BLaER1 treated with 17β-estradiol and CSF1 and Interleukin-3, amounts not matched to agents 10 nM and 100 nM (cell line): ENCODE measurements at regions not wholly inside any gene's neighbourhood (a gene's known extent, or its start where the extent isn't known, plus 50 kb on each side); places are given as distances from the start of the nearest gene placed in this dataset.

Experiments used
- H3K27ac ChIP-seq, 11 experiments: shearing (Covaris generic); formaldehyde crosslinking; 2 replicates each; pipeline ENCODE4 v1.8.1; 2022
- H3K27me3 ChIP-seq, 11 experiments: shearing (Covaris generic); formaldehyde crosslinking; 2 replicates each; pipeline ENCODE4 v1.8.1; 2022
- H3K36me3 ChIP-seq, 11 experiments: shearing (Covaris generic); formaldehyde crosslinking; 2 replicates each; pipeline ENCODE4 v1.8.1; 2022
- H3K4me1 ChIP-seq, 10 experiments: shearing (Covaris generic); formaldehyde crosslinking; 2 replicates each; pipeline ENCODE4 v1.8.1; 2022
- H3K4me2 ChIP-seq, 11 experiments: shearing (Covaris generic); formaldehyde crosslinking; 2 replicates each; pipeline ENCODE4 v1.8.1; 2022
- H3K4me3 ChIP-seq, 10 experiments: shearing (Covaris generic); formaldehyde crosslinking; 2 replicates each; pipeline ENCODE4 v1.8.1; 2022
- H3K9ac ChIP-seq, 11 experiments: shearing (Covaris generic); formaldehyde crosslinking; 2 replicates each; pipeline ENCODE4 v1.8.1; 2022
- H3K9me3 ChIP-seq, 11 experiments: shearing (Covaris generic); formaldehyde crosslinking; replicated peaks in 1 of 11; 2 replicates each; pipeline ENCODE4 v1.8.1; 2022
- H4K20me1 ChIP-seq, 11 experiments: shearing (Covaris generic); formaldehyde crosslinking; 2 replicates each; pipeline ENCODE4 v1.8.1; 2022
- Cebpa-rat ChIP-seq, 11 experiments: shearing (Covaris generic); IDR thresholded peaks; 2 replicates each; pipeline ENCODE4 v1.8.1; 2022

DNA sequence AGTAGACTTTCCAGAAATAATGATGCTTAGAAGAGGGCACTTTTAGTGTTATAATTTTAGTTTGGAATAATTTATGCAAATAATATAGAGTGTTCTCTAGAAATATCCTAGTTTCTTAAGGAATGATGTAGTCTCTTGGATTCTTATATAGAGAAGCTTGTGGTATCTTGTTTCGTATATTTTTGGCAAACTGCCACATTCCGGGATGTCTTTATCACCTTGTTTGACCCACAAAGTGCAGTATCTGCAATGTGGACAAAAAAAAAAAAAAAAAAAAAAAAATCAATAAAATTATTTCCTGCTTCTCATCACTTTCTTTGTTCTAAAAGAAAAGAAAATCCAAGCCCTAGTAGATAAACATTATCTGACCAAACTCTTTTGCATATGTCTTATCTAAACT, 1577.7 kb upstream of the TENM3 start:
- no peak overlapping the region for H3K9ac ChIP-seq
- H3K36me3 ChIP-seq = no peaks in the 10 kb centered on the region
- no peak overlapping the region for H3K4me2 ChIP-seq
- no peaks in the 10 kb centered on the region for H3K27me3 ChIP-seq
- H4K20me1 ChIP-seq = no peaks in the 10 kb centered on the region
- no peak overlapping the region for H3K27ac ChIP-seq
- H3K4me1 ChIP-seq = no peaks in the 10 kb centered on the region
- no peaks in the 10 kb centered on the region for H3K9me3 ChIP-seq
- no peak for TF ChIP-seq Cebpa-rat (IDR thresholded peaks at IDR 0.05)
- no peak overlapping the region for H3K4me3 ChIP-seq

DNA sequence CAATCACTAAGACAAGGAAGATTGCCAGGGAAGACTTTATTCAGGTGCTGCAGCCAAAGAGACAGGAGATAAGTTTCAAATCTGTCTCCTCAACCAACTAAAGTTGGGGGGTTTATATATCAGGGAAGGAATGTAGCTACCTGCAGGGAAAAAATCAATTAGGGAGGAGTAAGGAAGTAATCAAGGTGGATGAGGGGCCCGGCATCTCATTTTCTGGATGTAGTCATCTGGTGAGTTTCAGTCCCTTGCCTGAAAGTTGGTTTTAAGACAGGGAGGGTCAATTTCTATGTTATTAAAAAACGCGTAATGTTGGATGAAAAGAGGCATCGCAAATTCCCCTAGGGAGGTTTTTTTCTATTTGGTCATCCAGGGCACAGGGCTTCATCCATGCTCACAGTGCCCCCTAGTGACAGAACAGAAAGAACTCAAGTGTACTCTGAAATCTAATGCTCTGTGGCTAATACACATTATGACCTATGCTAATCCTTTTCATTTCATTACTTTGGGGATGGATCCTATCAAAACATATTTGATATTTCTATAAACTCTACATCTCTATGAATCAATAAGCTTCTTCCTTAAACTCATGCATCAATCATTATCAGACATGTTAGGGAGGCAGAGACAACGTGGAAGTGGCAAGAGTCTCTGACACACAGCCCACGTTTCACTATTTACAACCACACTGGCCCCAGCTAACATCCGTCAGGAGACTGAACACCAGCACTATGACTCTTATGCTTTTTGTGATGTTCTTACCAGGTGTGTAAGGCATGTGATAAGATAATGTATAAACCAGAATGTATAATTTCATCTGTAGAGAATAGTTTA, 1577.0 kb upstream of the TENM3 start:
- no peak overlapping the region for H3K9ac ChIP-seq
- no peak for TF ChIP-seq Cebpa-rat (IDR thresholded peaks at IDR 0.05)
- H3K36me3 ChIP-seq = no peaks in the 10 kb centered on the region
- no peak overlapping the region for H3K4me3 ChIP-seq
- H3K27me3 ChIP-seq = no peaks in the 10 kb centered on the region
- peak overlapping the region in 3 of 11 experiments; percentile 14 to 23 (median 16); a peak in 1 of 22 replicates for H3K4me2 ChIP-seq
- no peaks in the 10 kb centered on the region for H3K4me1 ChIP-seq
- H3K27ac ChIP-seq = no peak overlapping the region
- no peaks in the 10 kb centered on the region for H3K9me3 ChIP-seq
- H4K20me1 ChIP-seq = no peaks in the 10 kb centered on the region

DNA sequence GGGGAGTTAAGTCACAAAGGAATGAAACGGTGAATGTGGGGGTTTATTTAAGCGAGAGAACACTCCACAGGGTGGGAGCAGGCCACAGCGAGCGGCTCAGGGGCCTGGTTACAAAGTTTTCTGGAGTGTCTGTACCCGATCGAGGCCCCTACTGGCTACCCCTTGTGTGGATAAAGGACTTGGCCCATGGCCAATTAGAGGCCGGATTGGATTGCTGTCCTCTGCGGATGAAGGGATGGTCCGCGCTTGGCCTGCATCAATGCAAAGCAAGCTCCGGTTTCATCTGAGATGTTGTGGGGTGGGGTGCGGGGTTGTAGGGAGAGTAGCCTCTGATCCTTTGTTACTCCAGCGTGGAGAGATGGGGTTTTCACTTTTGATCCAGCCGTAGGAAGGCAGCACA, 1574.5 kb upstream of the TENM3 start:
- Histone ChIP-seq H4K20me1 (no peaks in the 10 kb centered on the region), H3K27ac (no peak overlapping the region), H3K9ac (no peak overlapping the region), H3K4me1 (no peaks in the 10 kb centered on the region), H3K4me3 (no peak overlapping the region), H3K4me2 (no peak overlapping the region), H3K9me3 (no peaks in the 10 kb centered on the region), H3K36me3 (no peaks in the 10 kb centered on the region), H3K27me3 (no peaks in the 10 kb centered on the region)
- TF ChIP-seq Cebpa-rat (IDR thresholded peaks at IDR 0.05) = no peak

DNA sequence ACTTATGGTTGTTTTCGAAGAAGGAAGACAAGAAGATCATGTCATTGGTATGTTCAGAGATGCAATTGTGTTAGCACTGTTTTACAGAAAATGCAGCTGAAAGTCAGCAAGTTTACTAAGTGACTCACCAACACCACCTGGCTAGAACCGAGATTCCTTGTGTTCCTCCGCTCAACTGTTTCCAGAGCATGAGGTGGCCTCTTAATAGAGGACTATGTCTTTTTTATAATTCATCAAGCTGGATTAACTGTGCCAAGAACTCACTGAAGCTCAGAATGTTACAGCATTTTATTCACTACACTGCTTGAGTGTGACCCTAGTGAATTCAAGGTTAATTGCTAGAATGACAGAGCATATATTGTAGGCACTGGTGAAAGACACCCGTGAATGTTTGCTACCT, 1573.5 kb upstream of the TENM3 start:
- no peaks in the 10 kb centered on the region for H4K20me1 ChIP-seq
- no peak overlapping the region for H3K4me3 ChIP-seq
- TF ChIP-seq Cebpa-rat (IDR thresholded peaks at IDR 0.05) = no peak
- no peaks in the 10 kb centered on the region for H3K27me3 ChIP-seq
- H3K9ac ChIP-seq = no peak overlapping the region
- no peak overlapping the region for H3K4me2 ChIP-seq
- H3K27ac ChIP-seq = no peak overlapping the region
- H3K9me3 ChIP-seq = no peaks in the 10 kb centered on the region
- H3K4me1 ChIP-seq = 0 out of 20 replicates have a peak, but pooled peaks cover 0 to under 1% (median 0%) of the 10 kb centered on the region in 10 experiments
- H3K36me3 ChIP-seq = no peaks in the 10 kb centered on the region

DNA sequence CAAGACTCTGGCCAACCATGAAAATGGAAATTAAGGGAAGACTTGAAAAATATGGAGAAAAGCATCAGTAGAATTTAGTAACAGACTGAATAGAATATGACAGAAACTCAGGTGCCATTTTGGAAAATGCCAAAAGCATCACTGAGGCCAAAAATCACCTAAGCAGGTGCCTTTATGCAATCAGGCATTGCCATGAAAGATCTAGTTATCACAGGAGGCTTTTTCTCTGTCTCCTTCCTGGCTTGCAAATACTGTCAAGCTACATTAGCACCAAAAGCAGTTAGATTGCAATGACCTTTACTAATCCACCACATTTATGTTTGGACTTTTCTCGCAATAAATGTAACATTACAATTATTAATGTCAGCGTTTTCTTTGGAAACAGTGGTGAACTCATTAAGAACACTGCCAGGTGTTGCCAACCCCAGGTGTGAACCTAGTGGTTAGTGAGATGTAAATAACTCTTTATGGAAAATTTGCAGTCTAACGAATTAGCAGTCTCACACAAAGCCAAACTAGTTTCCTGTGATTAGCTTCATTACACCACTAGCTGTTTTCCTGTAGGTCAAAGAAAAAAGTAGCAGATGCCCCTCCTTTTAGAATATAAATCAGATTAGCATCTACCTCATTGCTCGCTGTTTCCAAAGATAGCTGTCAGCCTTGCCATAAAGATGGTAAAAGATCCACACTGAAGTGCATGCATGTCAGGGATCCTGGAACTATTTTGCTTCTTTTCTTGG, 1568.4 kb upstream of the TENM3 start:
- peaks cover 0 to 9% (median 0%) of the 10 kb centered on the region in 10 experiments; a peak in 5 of 20 replicates for H3K4me1 ChIP-seq
- H3K27me3 ChIP-seq = no peaks in the 10 kb centered on the region
- no peaks in the 10 kb centered on the region for H3K9me3 ChIP-seq
- no peak overlapping the region for H3K27ac ChIP-seq
- TF ChIP-seq Cebpa-rat (IDR thresholded peaks at IDR 0.05) = no peak
- no peak overlapping the region for H3K4me3 ChIP-seq
- peak overlapping the region in 3 of 11 experiments; percentile 25 to 35 (median 32); a peak in 4 of 22 replicates for H3K4me2 ChIP-seq
- H3K36me3 ChIP-seq = no peaks in the 10 kb centered on the region
- H3K9ac ChIP-seq = no peak overlapping the region
- H4K20me1 ChIP-seq = no peaks in the 10 kb centered on the region

DNA sequence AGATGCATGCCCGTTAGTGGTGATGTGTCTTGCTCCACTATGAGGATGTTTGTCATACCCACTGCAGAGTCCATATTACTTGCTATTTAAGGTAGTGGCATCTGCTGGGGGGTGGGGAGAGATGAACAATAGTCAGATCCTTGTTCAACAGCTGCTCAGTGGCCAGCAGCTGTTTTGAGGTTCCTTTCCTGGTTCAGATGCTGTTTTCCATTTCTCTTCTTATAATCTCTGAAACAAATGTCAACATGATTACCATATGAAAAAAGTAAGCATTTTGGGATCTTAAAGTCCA, 1567.9 kb upstream of the TENM3 start:
- TF ChIP-seq Cebpa-rat (IDR thresholded peaks at IDR 0.05) = no peak
- Histone ChIP-seq H3K27me3 (no peaks in the 10 kb centered on the region), H3K27ac (no peak overlapping the region), H3K9ac (no peak overlapping the region), H4K20me1 (no peaks in the 10 kb centered on the region), H3K4me2 (peak overlapping the region in 3 of 11 experiments; percentile 25 to 35 (median 32); a peak in 4 of 22 replicates), H3K36me3 (no peaks in the 10 kb centered on the region), H3K4me3 (no peak overlapping the region), H3K4me1 (peaks cover 0 to 9% (median 0%) of the 10 kb centered on the region in 10 experiments; a peak in 5 of 20 replicates), H3K9me3 (no peaks in the 10 kb centered on the region)

DNA sequence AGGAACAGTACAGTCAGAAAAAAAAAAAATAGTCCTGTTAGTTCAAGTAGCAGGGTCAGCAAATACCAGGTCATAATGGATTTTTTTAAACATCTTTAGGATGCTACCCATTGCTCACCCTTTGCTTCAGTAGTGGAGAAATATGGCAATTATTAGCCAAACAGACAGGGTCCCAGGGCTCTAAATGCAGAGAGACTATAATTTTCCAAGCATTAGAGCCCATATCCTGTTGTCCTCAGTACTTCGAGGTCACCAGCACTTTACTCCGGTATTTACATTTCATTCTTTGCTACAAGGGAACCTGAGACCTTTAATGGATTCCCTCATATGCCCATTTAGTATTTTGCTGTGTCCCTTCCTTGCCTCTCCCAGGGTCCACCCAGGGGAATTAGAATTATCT, 1562.9 kb upstream of the TENM3 start:
- no peaks in the 10 kb centered on the region for H3K36me3 ChIP-seq
- no peak overlapping the region for H3K4me3 ChIP-seq
- no peak overlapping the region for H3K9ac ChIP-seq
- H3K27ac ChIP-seq = no peak overlapping the region
- TF ChIP-seq Cebpa-rat (IDR thresholded peaks at IDR 0.05) = no peak
- H4K20me1 ChIP-seq = no peaks in the 10 kb centered on the region
- peaks cover 0 to 4% (median 0%) of the 10 kb centered on the region in 10 experiments; a peak in 5 of 20 replicates for H3K4me1 ChIP-seq
- H3K27me3 ChIP-seq = no peaks in the 10 kb centered on the region
- no peaks in the 10 kb centered on the region for H3K9me3 ChIP-seq
- no peak overlapping the region for H3K4me2 ChIP-seq

DNA sequence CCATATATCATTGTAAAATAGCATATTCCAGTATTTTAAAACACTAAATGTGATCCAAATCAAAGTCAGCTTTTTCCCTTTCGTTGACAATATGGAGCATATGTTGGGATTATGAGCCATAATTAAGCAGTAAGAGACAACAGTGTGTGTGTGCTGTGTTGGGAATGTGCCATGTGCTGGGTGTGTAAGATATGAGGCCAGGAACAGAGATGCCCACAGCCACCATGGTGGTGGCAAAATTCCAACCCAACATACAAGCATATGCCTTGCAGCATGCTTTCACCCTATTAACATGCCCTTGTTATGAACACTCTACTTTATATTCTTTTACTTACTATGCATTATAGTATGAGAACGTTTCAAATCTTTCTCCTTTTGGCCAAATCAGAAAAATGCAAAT, 1560.4 kb upstream of the TENM3 start:
- no peaks in the 10 kb centered on the region for H4K20me1 ChIP-seq
- H3K27me3 ChIP-seq = no peaks in the 10 kb centered on the region
- no peak overlapping the region for H3K4me3 ChIP-seq
- H3K9me3 ChIP-seq = no peaks in the 10 kb centered on the region
- H3K9ac ChIP-seq = no peak overlapping the region
- no peak for TF ChIP-seq Cebpa-rat (IDR thresholded peaks at IDR 0.05)
- H3K36me3 ChIP-seq = no peaks in the 10 kb centered on the region
- no peak overlapping the region for H3K4me2 ChIP-seq
- no peaks in the 10 kb centered on the region for H3K4me1 ChIP-seq
- no peak overlapping the region for H3K27ac ChIP-seq

DNA sequence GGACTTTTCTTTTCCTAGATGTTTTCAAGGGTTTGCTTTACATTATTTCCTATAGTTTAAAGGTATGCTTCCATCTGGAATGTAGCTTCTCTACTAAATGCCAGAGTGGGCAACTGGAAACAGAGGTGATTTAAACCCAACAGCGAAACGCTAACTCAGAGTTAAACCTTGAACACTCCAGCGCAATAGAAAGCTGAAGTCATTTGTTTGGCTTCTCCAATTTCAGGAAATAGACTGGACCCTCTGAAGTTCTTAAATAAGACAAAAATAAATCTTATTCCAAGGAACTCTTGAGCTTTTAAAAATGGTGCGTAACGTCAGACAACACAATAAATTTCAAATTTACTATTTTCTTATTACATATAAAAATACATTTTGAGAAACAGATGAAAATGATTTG, 1560.0 kb upstream of the TENM3 start:
- H3K4me1 ChIP-seq = no peaks in the 10 kb centered on the region
- H3K27me3 ChIP-seq = no peaks in the 10 kb centered on the region
- H3K36me3 ChIP-seq = no peaks in the 10 kb centered on the region
- H4K20me1 ChIP-seq = no peaks in the 10 kb centered on the region
- no peak overlapping the region for H3K27ac ChIP-seq
- H3K9ac ChIP-seq = no peak overlapping the region
- no peak overlapping the region for H3K4me2 ChIP-seq
- H3K9me3 ChIP-seq = no peaks in the 10 kb centered on the region
- no peak for TF ChIP-seq Cebpa-rat (IDR thresholded peaks at IDR 0.05)
- H3K4me3 ChIP-seq = no peak overlapping the region

DNA sequence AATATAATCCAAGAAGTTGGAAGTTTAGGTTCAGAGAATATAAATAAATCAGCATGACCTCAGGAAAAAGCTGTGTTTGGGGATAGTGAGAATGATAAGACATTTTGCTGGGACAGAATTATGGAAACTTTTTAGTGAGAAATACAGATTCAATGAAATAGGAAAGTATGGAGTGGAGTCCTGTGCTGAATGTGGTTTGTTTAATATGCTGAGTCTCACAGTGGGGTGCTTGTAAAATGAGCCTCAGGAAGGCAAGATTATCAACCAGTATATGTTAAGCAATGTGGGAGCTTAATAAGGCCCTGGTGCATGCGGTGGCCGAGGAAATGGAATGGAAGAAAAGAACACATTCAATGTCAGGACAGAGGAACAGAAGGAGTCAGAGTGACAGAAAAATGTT, 1554.7 kb upstream of the TENM3 start:
- Histone ChIP-seq H3K36me3 (no peaks in the 10 kb centered on the region), H3K9ac (no peak overlapping the region), H3K27ac (no peak overlapping the region), H3K9me3 (peaks cover 0 to 11% (median 8%) of the 10 kb centered on the region in 11 experiments; a peak in 17 of 22 replicates), H3K4me3 (no peak overlapping the region), H3K4me2 (no peak overlapping the region), H4K20me1 (no peaks in the 10 kb centered on the region), H3K27me3 (no peaks in the 10 kb centered on the region), H3K4me1 (no peaks in the 10 kb centered on the region)
- TF ChIP-seq Cebpa-rat (IDR thresholded peaks at IDR 0.05) = no peak
